ENCODE measurements at regions not wholly inside any gene's neighbourhood (a gene's known extent, or its start where the extent isn't known, plus 50 kb on each side); places are given as distances from the start of the nearest gene placed in this dataset.

- Histone ChIP-seq H3K4me3 (ENCODE audit: low read length) (no peak overlapping the region), H3K4me1 (ENCODE audit: low read length) (no peaks in the 10 kb centered on the region), H4K20me1 (ENCODE audit: insufficient read depth, low read length) (no peaks in the 10 kb centered on the region), H3K9ac (ENCODE audit: low read length) (no peak overlapping the region), H3K9me2 (replicated peaks; ENCODE audit: insufficient read depth, low read length) (no peaks in the 10 kb centered on the region), H2AFZ (ENCODE audit: low read length) (no peak overlapping the region), H3K27ac (ENCODE audit: low read length) (no peak overlapping the region), H3K4me2 (ENCODE audit: low read depth, low read length) (no peak overlapping the region), H3F3A (ENCODE audit: insufficient read depth, low read length) (no peaks in the 10 kb centered on the region), H3K9me3 (replicated peaks; ENCODE audit: insufficient read depth, low read length) (no peaks in the 10 kb centered on the region), H3K27me3 (replicated peaks; ENCODE audit: insufficient read depth, low read length) (no peaks in the 10 kb centered on the region), H3K79me2 (ENCODE audit: low read length) (no peaks in the 10 kb centered on the region), H3K36me3 (replicated peaks; ENCODE audit: insufficient read depth, low read length) (no peaks in the 10 kb centered on the region)
- TF ChIP-seq CTCF (IDR thresholded peaks at IDR 0.05; ENCODE audit: low read length) (no peak), EZH2 (optimal IDR thresholded peaks at IDR 0.05; ENCODE audit: low read depth, low read length) (no peak), EZH2phosphoT487 (IDR thresholded peaks at IDR 0.05; ENCODE audit: low read length) (no peak)
- DNase-seq, result no peak
Measured at GRCh38 chr3:104896624-104897023, 470.1 kb upstream of the ALCAM start.

DNA sequence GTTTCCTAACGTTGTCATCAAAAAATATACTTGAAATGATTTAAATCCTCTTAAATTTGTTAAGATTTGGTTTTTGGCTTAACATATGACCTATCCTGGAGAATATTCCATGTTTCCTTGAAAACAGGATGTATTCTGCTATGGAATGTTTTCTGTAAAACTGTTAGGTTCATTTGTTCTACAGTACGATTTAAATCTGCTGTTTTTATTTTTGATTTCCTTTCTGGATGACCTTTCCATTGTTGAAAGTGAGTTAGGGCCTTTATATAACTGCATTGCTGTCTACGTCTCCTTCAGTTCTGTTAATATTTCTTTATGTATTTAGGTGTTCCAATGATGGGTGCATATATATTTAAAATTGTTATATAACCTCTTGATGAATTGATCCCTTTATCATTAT lies 465.3 kb upstream of the ALCAM start:
- no peak for TF ChIP-seq EZH2phosphoT487 (IDR thresholded peaks at IDR 0.05; ENCODE audit: low read length)
- no peak for TF ChIP-seq CTCF (IDR thresholded peaks at IDR 0.05; ENCODE audit: low read length)
- no peak for TF ChIP-seq EZH2 (optimal IDR thresholded peaks at IDR 0.05; ENCODE audit: low read depth, low read length)
- no peaks in the 10 kb centered on the region for H3K4me1 ChIP-seq (ENCODE audit: low read length)
- no peak overlapping the region for H3K4me2 ChIP-seq (ENCODE audit: low read depth, low read length)
- no peaks in the 10 kb centered on the region for H3K9me3 ChIP-seq (replicated peaks; ENCODE audit: insufficient read depth, low read length)
- no peak for DNase-seq
- H3K9ac ChIP-seq (ENCODE audit: low read length), result no peak overlapping the region
- H3K79me2 ChIP-seq (ENCODE audit: low read length), result no peaks in the 10 kb centered on the region
- H3K9me2 ChIP-seq (replicated peaks; ENCODE audit: insufficient read depth, low read length), result no peaks in the 10 kb centered on the region
- H3K4me3 ChIP-seq (ENCODE audit: low read length), result no peak overlapping the region
- H4K20me1 ChIP-seq (ENCODE audit: insufficient read depth, low read length), result no peaks in the 10 kb centered on the region
- H3K27me3 ChIP-seq (replicated peaks; ENCODE audit: insufficient read depth, low read length), result no peaks in the 10 kb centered on the region
- H3K36me3 ChIP-seq (replicated peaks; ENCODE audit: insufficient read depth, low read length), result no peaks in the 10 kb centered on the region
- H3F3A ChIP-seq (ENCODE audit: insufficient read depth, low read length), result no peaks in the 10 kb centered on the region
- no peak overlapping the region for H2AFZ ChIP-seq (ENCODE audit: low read length)
- no peak overlapping the region for H3K27ac ChIP-seq (ENCODE audit: low read length)

DNA sequence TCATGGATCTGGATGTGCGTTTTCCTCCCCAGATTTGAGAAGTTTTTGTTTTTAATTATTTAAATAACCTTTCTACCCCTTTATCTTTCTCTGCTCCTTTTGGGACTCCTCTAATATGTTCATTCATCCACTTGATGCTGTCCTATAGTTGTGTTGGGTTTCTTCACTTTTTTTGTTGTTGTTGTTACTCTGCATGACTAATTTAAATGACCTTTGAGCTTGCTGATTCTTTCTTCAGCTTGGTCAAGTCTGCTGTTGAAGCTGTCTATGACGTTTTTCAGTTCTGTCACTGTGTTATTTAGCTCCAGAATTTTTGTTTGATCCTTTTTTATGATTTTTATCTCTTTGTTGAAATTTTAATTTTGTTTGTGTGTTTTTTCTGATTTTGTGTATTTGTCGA lies 463.6 kb upstream of the ALCAM start:
- H3K9me2 ChIP-seq (replicated peaks; ENCODE audit: insufficient read depth, low read length), result no peaks in the 10 kb centered on the region

More for the DNA sequence above, 463.6 kb upstream of the ALCAM start:
- no peak for TF ChIP-seq CTCF (IDR thresholded peaks at IDR 0.05; ENCODE audit: low read length)
- no peak for TF ChIP-seq EZH2phosphoT487 (IDR thresholded peaks at IDR 0.05; ENCODE audit: low read length)
- TF ChIP-seq EZH2 (optimal IDR thresholded peaks at IDR 0.05; ENCODE audit: low read depth, low read length), result no peak
- Histone ChIP-seq H4K20me1 (ENCODE audit: insufficient read depth, low read length) (no peaks in the 10 kb centered on the region), H3K27me3 (replicated peaks; ENCODE audit: insufficient read depth, low read length) (no peaks in the 10 kb centered on the region), H3K27ac (ENCODE audit: low read length) (no peak overlapping the region), H3K9me3 (replicated peaks; ENCODE audit: insufficient read depth, low read length) (no peaks in the 10 kb centered on the region), H2AFZ (ENCODE audit: low read length) (no peak overlapping the region), H3K79me2 (ENCODE audit: low read length) (no peaks in the 10 kb centered on the region), H3K4me1 (ENCODE audit: low read length) (no peaks in the 10 kb centered on the region), H3K36me3 (replicated peaks; ENCODE audit: insufficient read depth, low read length) (no peaks in the 10 kb centered on the region), H3K4me3 (ENCODE audit: low read length) (no peak overlapping the region), H3K9ac (ENCODE audit: low read length) (no peak overlapping the region), H3K4me2 (ENCODE audit: low read depth, low read length) (no peak overlapping the region), H3F3A (ENCODE audit: insufficient read depth, low read length) (no peaks in the 10 kb centered on the region)
- DNase-seq, result no peak

Data from MM.1S (cell line).